Uterus (tissue), 2 donors: ENCODE measurements at regions not wholly inside any gene's neighbourhood (a gene's known extent, or its start where the extent isn't known, plus 50 kb on each side); places are given as distances from the start of the nearest gene placed in this dataset.

ENCODE experiments used
- CTCF ChIP-seq, 4 experiments: fragments of 200-600 bp in 2 of 4; fragments of 450-650 bp in 2 of 4; sonication (generic) in 2 of 4; IDR thresholded peaks; one replicate each; pipeline ENCODE4 v1.5.1; 2016 to 2019; ENCODE audit warnings: antibody characterized with exemption in 4 of 4, mild to moderate bottlenecking in 2 of 4, moderate library complexity in 1 of 4
- POLR2A ChIP-seq, 2 donors: fragments of 450-650 bp; IDR thresholded peaks; one replicate each; pipeline ENCODE4 v1.6.1; 2016; ENCODE audit warnings: antibody characterized with exemption in 2 of 2, mild to moderate bottlenecking in 1 of 2, moderate library complexity in 1 of 2

- TF ChIP-seq CTCF (IDR thresholded peaks at IDR 0.05) (no peak), POLR2A (IDR thresholded peaks at IDR 0.05) (no peak)
These were observed 204.7 kb downstream of the CDRT15L2 start for GRCh38 chr17:20784100-20784665.
